ENCODE measurements at regions not wholly inside any gene's neighbourhood (a gene's known extent, or its start where the extent isn't known, plus 50 kb on each side); places are given as distances from the start of the nearest gene placed in this dataset.
"Not testable (repeated sequence)": the region's sequence is repeated elsewhere in the genome, so short reads cannot be mapped to it uniquely, and the experiment has no call there.

DNA sequence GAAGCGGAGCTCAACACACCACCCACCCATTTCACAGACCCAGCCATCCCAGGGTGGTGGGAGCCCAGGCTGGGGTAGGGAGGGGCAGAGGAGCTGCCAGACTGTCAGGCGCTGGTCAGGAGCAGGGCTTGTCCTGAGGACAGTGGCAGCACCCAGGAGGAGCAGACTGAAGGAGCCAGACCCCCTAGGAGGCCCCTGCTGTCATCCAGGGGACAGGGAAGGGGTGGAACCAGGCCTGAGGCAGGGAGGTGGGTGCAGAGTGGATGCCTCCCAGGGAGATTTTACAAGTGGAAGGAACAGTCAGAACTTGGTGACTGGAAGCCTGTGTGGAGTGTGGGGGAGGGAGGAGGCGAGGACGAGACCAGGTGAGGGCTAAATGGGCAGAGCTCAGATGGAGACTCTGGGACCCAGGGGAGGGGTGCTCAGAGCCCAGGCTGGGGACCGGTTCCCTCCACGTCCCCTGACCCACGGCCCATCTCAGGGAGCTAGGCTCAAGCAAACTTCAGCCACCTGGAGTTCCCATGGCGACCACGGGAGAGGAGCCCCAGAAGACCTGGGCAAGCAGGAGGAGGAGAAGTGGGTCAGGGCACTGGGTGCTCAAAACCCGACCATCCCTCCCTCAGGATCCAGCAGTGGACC lies 215.4 kb downstream of the TBC1D2B start:
- DNase-seq: not testable (repeated sequence)

DNA sequence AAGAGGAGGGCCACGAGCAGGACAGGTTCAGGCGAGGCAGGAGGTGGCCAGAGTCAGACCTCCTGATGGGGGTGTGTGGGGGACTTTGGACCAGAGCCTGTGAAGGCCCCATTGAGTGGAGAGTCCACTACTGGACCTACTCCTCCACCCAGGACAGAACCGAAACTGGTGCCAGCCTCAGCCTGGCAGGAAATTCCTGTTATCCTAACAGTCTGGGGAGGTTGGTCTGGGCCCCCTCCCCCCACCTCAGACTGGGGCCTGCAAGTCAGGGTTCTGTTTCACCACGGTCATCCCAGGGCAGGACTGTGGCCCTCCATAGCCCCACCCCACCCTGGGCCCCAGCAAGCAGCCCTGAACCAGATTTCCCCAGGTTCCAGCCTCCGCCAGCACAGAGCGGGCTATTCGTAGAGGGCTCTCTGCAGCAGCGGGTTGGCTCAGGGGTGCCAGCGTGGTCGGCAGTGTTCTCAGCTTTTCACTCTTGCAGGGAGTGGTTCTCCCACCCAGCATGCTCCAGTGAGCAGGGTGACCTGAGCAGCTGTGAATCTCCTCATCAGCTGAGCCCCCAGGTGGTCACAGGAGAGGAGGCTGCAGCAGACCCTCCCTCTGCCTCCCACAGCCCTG lies 217.3 kb downstream of the TBC1D2B start:
- no peak for DNase-seq

GRCh38 chr15:77859491-77860060 lies 217.9 kb downstream of the TBC1D2B start:
- DNase-seq: peak; percentile 1

DNA sequence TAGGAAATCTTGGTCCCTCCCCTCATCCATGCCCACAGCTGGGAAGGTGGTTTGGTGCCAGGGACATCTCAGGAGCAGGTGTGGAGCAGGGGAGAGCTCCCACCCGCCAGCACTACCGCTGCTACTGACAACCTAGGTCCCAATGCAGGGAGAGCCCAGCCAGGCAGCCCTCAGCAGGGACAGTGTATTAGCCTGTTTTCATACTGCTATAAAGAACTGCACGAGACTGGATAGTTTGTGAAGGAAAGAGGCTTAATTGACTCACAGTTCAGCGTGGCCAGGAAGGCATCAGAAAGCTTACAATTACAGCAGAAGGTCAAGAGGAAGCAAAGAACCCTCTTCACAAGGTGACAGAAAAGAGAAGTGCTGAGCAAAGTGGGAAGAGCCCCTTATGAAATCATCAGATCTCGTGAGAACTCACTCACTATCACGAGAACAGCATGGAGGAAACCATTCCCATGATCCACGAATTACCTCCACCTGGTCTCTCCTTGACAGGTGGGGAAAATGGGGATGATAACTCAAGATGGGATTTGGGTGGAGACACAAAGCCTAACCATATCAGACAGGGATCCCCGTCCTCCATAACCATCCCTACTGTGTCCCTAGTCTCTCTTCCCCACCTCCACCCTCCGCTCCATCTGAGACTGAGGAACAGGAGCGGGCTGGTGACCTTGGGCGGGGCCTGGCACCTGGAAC lies 218.6 kb downstream of the TBC1D2B start:
- DNase-seq: no peak

GRCh38 chr15:77857419-77857818 lies 220.1 kb downstream of the TBC1D2B start:
- no peak for DNase-seq

- peak; percentile 1 for DNase-seq
Measured at GRCh38 chr15:77856705-77857346, 220.7 kb downstream of the TBC1D2B start.

GRCh38 chr15:77855871-77856270 lies 221.6 kb downstream of the TBC1D2B start:
- DNase-seq: no peak

- DNase-seq: no peak
Measured at GRCh38 chr15:77854980-77855379, 222.3 kb upstream of the LINGO1 start.

GRCh38 chr15:77853910-77854309 lies 221.2 kb upstream of the LINGO1 start:
- no peak for DNase-seq

GRCh38 chr15:77853008-77853328 lies 220.3 kb upstream of the LINGO1 start:
- no peak for DNase-seq

DNA sequence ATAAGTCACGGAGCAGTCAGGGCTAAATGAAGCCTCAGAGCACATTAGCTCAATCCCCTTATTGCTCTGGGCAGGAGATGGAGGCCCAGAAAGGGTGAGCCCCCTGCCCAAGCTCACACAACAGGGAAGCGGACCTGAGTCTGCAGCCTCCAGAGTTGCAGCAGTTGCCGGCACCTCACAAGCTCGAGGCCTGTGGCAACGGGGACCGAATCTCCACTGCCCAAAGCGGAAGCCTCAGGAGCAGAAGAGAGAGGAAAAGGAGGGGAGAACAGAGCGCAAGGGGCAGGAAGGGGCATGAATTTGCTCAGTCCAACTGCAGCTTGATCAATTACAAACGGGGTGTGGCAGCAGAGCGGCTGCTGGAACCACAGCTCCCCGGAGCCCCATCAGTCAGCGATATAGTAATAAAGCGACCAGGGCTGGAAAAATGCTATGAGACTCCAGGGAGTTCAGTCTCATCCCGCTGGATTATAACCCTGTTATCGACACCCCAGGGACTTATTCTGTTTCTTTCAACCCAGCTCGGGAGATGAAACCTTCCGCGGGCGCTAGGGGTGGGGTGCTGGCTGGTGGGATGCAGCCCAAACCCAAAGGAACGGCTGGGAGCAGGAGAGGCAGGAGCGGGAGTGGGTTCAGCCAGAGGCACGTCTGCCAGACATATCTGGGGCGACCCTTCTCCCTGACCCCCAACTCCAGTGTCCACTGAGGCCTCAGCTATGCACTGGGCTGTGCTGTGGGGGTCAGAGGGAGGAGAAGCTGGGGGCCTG lies 219.7 kb upstream of the LINGO1 start:
- no peak for DNase-seq

DNA sequence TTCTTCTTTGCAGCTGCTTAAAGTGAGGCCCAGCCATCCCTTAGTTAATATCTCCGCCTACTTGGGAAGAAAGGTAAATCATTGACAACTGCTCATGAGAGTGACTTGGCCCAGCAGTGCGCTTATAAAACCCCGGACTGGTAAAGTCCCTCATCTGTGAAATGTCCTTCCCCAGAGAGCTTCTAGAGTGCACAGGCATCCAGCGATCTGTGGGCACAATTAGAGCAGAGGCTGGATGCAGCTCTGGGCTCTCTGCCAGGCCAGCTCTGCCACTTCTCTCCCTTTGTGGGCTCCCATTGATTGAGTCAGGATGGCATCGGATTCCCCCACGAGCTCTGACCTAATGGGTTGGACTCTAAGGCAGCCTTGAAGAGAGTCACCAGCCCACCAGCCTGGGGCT lies 219.0 kb upstream of the LINGO1 start:
- DNase-seq: no peak

GRCh38 chr15:77851086-77851485 lies 218.4 kb upstream of the LINGO1 start:
- DNase-seq: no peak

DNA sequence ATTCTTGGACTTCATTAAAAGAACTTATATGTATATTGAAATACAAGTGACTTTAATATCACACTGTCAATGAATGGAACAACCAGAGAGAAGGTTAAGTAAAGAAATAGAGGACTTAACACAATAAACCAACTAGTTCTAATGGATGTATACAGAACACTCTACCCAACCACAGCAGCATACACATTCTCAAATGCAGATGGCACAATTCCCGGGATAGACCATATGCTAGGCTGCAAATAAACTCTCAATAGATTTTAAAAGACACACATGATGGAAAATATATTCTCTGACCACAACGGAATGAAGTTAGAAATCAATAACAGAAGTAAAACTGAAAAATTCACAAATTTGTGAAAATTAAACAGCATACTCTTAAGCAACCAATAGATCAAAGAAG lies 214.3 kb upstream of the LINGO1 start:
- DNase-seq: no peak

GRCh38 chr15:77846360-77846759 lies 213.6 kb upstream of the LINGO1 start:
- no peak for DNase-seq

DNA sequence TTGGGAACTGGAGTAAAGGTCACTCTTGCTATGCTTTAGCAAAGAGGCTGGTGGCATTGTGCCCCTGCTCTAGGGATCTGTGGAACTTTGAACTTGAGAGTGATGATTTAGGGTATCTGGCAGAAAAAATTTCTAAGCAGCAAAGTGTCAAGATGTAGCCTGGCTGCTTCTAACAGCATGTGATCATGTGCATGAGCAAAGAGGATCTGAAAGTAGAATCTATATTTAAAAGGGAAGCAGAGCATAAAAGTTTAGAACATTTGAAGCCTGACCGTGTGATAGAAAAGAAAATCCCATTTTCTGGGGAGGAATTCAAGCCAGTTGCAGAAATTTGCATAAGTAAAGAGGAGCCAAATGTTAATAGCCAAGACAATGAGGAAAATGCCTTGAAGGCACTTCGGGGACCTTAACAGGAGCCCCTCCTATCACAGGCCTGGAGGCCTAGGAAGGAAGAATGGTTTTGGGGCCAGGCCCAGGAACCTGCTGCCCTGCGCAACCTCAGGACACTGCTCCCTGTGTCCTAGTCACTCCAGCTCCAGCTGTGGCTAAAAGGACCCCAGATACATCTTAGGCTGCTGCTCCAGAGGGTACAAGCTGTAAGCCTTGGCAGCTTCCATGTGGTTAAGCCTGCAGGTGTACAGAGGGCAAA lies 212.2 kb upstream of the LINGO1 start:
- DNase-seq: no peak

GRCh38 chr15:77843546-77843945 lies 210.8 kb upstream of the LINGO1 start:
- no peak for DNase-seq

DNA sequence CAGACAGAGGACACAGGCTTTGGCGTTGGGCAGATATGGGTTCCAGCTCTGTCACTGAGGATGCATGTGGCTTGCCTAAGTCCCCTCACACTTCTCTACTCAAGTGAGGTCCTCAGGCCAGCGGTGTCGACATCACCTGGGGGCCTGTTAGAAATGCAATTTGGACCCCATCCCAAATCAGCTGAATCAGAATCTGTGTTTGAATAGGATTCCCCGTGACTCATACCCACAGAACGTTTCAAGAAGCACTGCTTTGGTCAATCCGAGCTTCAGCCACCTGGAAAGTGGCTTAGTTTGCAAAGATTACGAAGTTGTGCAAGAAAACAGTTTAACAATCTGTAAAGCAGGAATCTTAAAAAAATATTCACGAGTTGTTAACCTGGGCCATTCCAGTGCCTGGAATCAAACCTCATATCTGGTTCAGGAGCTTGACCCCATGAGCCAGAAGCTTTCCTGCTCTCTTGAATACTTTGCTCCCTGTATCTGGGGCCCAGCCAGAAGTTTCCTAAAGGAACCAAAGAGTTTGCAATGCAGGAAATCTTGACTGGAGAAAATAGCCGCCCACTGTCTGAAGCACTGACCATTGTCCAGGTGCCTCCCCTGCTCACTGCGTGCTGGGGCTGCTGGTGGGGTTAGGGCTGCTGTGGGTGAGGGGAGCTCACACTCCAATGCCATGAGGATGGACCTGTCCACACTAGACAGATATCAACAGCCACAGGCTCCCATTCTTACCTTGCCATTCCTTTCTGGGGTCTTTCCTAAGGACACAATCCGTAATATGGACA lies 208.5 kb upstream of the LINGO1 start:
- no peak for DNase-seq

DNA sequence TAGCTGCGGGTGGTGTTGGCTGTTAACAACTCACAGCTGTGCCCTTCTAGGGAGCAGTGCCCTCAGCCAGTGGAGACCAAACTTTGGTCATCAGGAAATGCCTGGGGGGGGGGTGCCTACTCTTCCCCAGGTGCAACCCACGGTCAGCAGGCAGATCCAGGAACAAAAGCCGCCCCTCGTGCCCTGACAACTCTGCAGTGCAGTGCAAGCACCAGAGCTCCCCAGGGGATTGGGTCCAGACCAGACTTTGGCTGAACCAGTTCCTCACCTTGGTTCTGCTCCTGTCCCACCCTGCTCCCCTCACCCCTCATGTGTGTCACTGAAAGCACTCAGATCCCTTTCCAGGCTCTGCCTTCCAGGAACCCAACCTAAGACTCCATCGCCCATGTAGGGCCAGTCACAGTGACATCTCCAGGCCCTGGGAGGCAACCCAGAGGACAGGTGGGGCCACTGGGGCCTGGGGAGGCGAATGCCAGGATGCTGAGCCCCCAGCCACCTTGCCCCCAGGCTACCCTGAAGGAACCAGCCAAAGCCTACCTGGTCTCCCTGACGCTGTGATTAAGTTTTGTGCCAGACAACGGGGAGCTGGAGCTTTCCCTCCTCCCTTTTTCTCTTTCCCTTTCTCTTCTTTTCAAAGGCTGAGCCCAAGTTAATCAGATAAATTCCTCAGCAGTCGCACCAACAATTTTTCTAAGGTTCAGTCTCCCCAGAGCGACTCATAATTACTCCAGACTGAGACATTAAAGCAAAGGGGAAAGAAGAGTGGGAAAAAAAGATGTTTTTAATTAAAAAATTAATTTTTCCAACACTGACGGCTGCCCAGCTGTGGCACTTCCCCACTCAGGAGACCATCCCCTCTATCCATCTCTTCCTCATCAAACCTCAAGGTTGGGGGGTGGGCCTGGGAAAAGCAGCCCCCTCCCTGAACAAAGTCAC lies 207.5 kb upstream of the LINGO1 start:
- no peak for DNase-seq

GRCh38 chr15:77839456-77839855 lies 206.7 kb upstream of the LINGO1 start:
- no peak for DNase-seq

All from retina (tissue), 1 donor.